GM12873 (cell line): ENCODE measurements at regions not wholly inside any gene's neighbourhood (a gene's known extent, or its start where the extent isn't known, plus 50 kb on each side); places are given as distances from the start of the nearest gene placed in this dataset.

Source experiments
- CTCF ChIP-seq: IDR thresholded peaks from 2 replicates; pipeline ENCODE4 v1.5.1; 2012; ENCODE audit warnings: low read depth, mild to moderate bottlenecking, moderate library complexity, low read length, control low read depth; ENCODE audit not compliant: insufficient read depth; ENCODE audit errors: missing control alignments

- TF ChIP-seq CTCF = no peak
Measured at GRCh38 chr18:42474577-42474976, 519.5 kb downstream of the PIK3C3 start.

GRCh38 chr18:42475157-42475556 is 520.1 kb downstream of the PIK3C3 start:
- no peak for TF ChIP-seq CTCF

- TF ChIP-seq CTCF = no peak
Measured at GRCh38 chr18:42477267-42477666, 522.2 kb downstream of the PIK3C3 start.

GRCh38 chr18:42480441-42480840 is 525.4 kb downstream of the PIK3C3 start:
- no peak for TF ChIP-seq CTCF

- TF ChIP-seq CTCF = no peak
Measured at GRCh38 chr18:42484648-42485047, 529.6 kb downstream of the PIK3C3 start.

GRCh38 chr18:42486271-42486670 is 531.2 kb downstream of the PIK3C3 start:
- no peak for TF ChIP-seq CTCF

- no peak for TF ChIP-seq CTCF
Measured at GRCh38 chr18:42508683-42509296, 553.8 kb downstream of the PIK3C3 start.
